ENCODE measurements at regions not wholly inside any gene's neighbourhood (a gene's known extent, or its start where the extent isn't known, plus 50 kb on each side); places are given as distances from the start of the nearest gene placed in this dataset.

GRCh38 chr15:36278219-36278618 lies 301.2 kb upstream of the CDIN1 start:
- Mint-ChIP-seq H3K36me3 (ENCODE audit: insufficient read depth, unreplicated experiment) (no peaks in the 10 kb centered on the region), H3K4me1 (ENCODE audit: insufficient read depth, unreplicated experiment) (no peaks in the 10 kb centered on the region), H3K27me3 (ENCODE audit: insufficient read depth, unreplicated experiment) (no peaks in the 10 kb centered on the region), H3K9me3 (ENCODE audit: unreplicated experiment) (peaks cover 14% of the 10 kb centered on the region), H3K4me3 (ENCODE audit: unreplicated experiment) (no peak overlapping the region), H3K27ac (ENCODE audit: low read depth, unreplicated experiment) (no peak overlapping the region)
- DNase-seq (ENCODE audit: unreplicated experiment) = no peak
- TF ChIP-seq CTCF (IDR thresholded peaks at IDR 0.05; ENCODE audit: unreplicated experiment) = no peak
- BruUV-seq (replicated peaks) = no TSS peak
- CTCF ChIA-PET = no interaction called here
- POLR2A ChIA-PET = no interaction called here
- intact Hi-C loops (cut with micrococcal nuclease) = no loop called here

GRCh38 chr15:36282821-36283220 lies 296.6 kb upstream of the CDIN1 start:
- no peak for DNase-seq (ENCODE audit: unreplicated experiment)
- intact Hi-C loops (cut with micrococcal nuclease) = no loop called here
- no peak overlapping the region for H3K27ac Mint-ChIP-seq (ENCODE audit: low read depth, unreplicated experiment)
- no peaks in the 10 kb centered on the region for H3K36me3 Mint-ChIP-seq (ENCODE audit: insufficient read depth, unreplicated experiment)
- H3K4me1 Mint-ChIP-seq (ENCODE audit: insufficient read depth, unreplicated experiment) = no peaks in the 10 kb centered on the region
- H3K9me3 Mint-ChIP-seq (ENCODE audit: unreplicated experiment) = peaks cover 10% of the 10 kb centered on the region
- H3K27me3 Mint-ChIP-seq (ENCODE audit: insufficient read depth, unreplicated experiment) = no peaks in the 10 kb centered on the region
- TF ChIP-seq CTCF (IDR thresholded peaks at IDR 0.05; ENCODE audit: unreplicated experiment) = no peak
- H3K4me3 Mint-ChIP-seq (ENCODE audit: unreplicated experiment) = no peak overlapping the region
- BruUV-seq (replicated peaks) = no TSS peak
- ChIA-PET CTCF (no interaction called here), POLR2A (no interaction called here)

- no TSS peak for BruUV-seq (replicated peaks)
- no peak for TF ChIP-seq CTCF (IDR thresholded peaks at IDR 0.05; ENCODE audit: unreplicated experiment)
- Mint-ChIP-seq H3K36me3 (ENCODE audit: insufficient read depth, unreplicated experiment) (no peaks in the 10 kb centered on the region), H3K4me3 (ENCODE audit: unreplicated experiment) (no peak overlapping the region), H3K27me3 (ENCODE audit: insufficient read depth, unreplicated experiment) (peaks cover 10% of the 10 kb centered on the region), H3K4me1 (ENCODE audit: insufficient read depth, unreplicated experiment) (no peaks in the 10 kb centered on the region), H3K27ac (ENCODE audit: low read depth, unreplicated experiment) (no peak overlapping the region), H3K9me3 (ENCODE audit: unreplicated experiment) (peaks cover 19% of the 10 kb centered on the region)
- ChIA-PET CTCF (no interaction called here), POLR2A (no interaction called here)
- no peak for DNase-seq (ENCODE audit: unreplicated experiment)
- intact Hi-C loops (cut with micrococcal nuclease) = no loop called here
Measured at GRCh38 chr15:36284911-36285310, 294.5 kb upstream of the CDIN1 start.

GRCh38 chr15:36291501-36291900 lies 287.9 kb upstream of the CDIN1 start:
- Mint-ChIP-seq H3K4me3 (ENCODE audit: unreplicated experiment) (no peak overlapping the region), H3K9me3 (ENCODE audit: unreplicated experiment) (peaks cover 9% of the 10 kb centered on the region), H3K36me3 (ENCODE audit: insufficient read depth, unreplicated experiment) (no peaks in the 10 kb centered on the region), H3K27me3 (ENCODE audit: insufficient read depth, unreplicated experiment) (peaks cover 21% of the 10 kb centered on the region), H3K4me1 (ENCODE audit: insufficient read depth, unreplicated experiment) (no peaks in the 10 kb centered on the region), H3K27ac (ENCODE audit: low read depth, unreplicated experiment) (no peak overlapping the region)
- no TSS peak for BruUV-seq (replicated peaks)
- ChIA-PET CTCF (interaction anchor here (0.6 to 0.7 kb wide), 2 partner anchors 164 to 659 kb away, joined by 3 read pairs; no protein-coding TSS in a partner anchor), POLR2A (no interaction called here)
- intact Hi-C loops (cut with micrococcal nuclease) = no loop called here
- TF ChIP-seq CTCF (IDR thresholded peaks at IDR 0.05; ENCODE audit: unreplicated experiment) = no peak
- DNase-seq (ENCODE audit: unreplicated experiment) = no peak

Measured in MCF 10A (cell line).